PFSK-1 (cell line): ENCODE measurements at regions not wholly inside any gene's neighbourhood (a gene's known extent, or its start where the extent isn't known, plus 50 kb on each side); places are given as distances from the start of the nearest gene placed in this dataset.

ENCODE experiments used
- FOXP2 ChIP-seq: optimal IDR thresholded peaks from 2 replicates; pipeline ENCODE3; 2011; ENCODE audit warnings: borderline replicate concordance, control low read depth, inconsistent platforms; ENCODE audit not compliant: insufficient read depth; ENCODE audit errors: extremely low read length, extremely low read depth
- POLR2AphosphoS5 ChIP-seq: IDR thresholded peaks from 2 replicates; pipeline ENCODE4 v1.6.1; 2012; ENCODE audit warnings: low read depth, mild to moderate bottlenecking, control low read depth, low read length, moderate library complexity
- SIN3A ChIP-seq: IDR thresholded peaks from 2 replicates; pipeline ENCODE4 v1.6.1; 2012; ENCODE audit warnings: mild to moderate bottlenecking, low read length, moderate library complexity, borderline replicate concordance; ENCODE audit not compliant: insufficient read depth
- TAF1 ChIP-seq: IDR thresholded peaks from 2 replicates; pipeline ENCODE4 v1.6.1; 2012; ENCODE audit warnings: low read length, control low read depth, borderline replicate concordance; ENCODE audit not compliant: insufficient read depth
- TF ChIP-seq, protein P1 (sequence below), 2 experiments: IDR thresholded peaks; 2 replicates each; pipeline versions ENCODE4 v1.6.1 to v1.8.0; 2011 to 2012; ENCODE audit warnings: low read depth in 2 of 2, low read length in 2 of 2, control low read depth in 1 of 2, inconsistent platforms in 1 of 2, mild to moderate bottlenecking in 1 of 2, moderate library complexity in 1 of 2; ENCODE audit not compliant: insufficient read depth in 1 of 2

DNA sequence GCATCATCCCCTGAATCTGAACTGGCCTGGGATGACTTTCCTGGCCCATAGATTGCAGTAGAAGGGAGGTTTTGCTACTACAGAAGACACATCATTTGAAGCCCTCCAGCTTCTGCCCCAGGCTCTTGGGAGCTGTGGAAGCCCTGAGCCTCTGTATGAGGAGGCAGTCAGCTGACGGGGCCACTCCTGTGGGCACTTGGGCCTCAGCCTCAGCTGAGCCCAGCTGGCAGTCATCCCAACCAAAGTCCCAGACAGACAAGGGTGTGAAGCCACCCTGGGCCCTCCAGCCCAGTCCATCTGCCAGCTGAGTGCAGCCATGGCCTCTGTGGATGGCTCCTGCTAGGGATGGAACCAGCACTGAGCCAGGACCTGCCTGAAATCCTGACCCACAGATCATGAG is 502.3 kb upstream of the HS6ST1 start:
- TF ChIP-seq, protein P1, sequence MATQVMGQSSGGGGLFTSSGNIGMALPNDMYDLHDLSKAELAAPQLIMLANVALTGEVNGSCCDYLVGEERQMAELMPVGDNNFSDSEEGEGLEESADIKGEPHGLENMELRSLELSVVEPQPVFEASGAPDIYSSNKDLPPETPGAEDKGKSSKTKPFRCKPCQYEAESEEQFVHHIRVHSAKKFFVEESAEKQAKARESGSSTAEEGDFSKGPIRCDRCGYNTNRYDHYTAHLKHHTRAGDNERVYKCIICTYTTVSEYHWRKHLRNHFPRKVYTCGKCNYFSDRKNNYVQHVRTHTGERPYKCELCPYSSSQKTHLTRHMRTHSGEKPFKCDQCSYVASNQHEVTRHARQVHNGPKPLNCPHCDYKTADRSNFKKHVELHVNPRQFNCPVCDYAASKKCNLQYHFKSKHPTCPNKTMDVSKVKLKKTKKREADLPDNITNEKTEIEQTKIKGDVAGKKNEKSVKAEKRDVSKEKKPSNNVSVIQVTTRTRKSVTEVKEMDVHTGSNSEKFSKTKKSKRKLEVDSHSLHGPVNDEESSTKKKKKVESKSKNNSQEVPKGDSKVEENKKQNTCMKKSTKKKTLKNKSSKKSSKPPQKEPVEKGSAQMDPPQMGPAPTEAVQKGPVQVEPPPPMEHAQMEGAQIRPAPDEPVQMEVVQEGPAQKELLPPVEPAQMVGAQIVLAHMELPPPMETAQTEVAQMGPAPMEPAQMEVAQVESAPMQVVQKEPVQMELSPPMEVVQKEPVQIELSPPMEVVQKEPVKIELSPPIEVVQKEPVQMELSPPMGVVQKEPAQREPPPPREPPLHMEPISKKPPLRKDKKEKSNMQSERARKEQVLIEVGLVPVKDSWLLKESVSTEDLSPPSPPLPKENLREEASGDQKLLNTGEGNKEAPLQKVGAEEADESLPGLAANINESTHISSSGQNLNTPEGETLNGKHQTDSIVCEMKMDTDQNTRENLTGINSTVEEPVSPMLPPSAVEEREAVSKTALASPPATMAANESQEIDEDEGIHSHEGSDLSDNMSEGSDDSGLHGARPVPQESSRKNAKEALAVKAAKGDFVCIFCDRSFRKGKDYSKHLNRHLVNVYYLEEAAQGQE (IDR thresholded peaks at IDR 0.05; ENCODE audit: insufficient read depth in 1 of 2, low read depth in 2 of 2, low read length in 2 of 2) = no peak
- TF ChIP-seq POLR2AphosphoS5 = no peak
- TF ChIP-seq TAF1 = no peak
- no peak for TF ChIP-seq FOXP2
- no peak for TF ChIP-seq SIN3A
